ENCODE measurements at regions not wholly inside any gene's neighbourhood (a gene's known extent, or its start where the extent isn't known, plus 50 kb on each side); places are given as distances from the start of the nearest gene placed in this dataset.

GRCh38 chr7:4437916-4438315 is 244.2 kb upstream of the FOXK1 start:
- H3K27ac ChIP-seq (ENCODE audit: extremely low read length, insufficient read depth, low read length), result no peak overlapping the region
- ChIA-PET CTCF (ENCODE audit: low intra/inter-chr PET ratio, low total read pairs) (no interaction called here), POLR2A (no interaction called here)
- H3K4me3 ChIP-seq (replicated peaks in 1 of 3; ENCODE audit: insufficient read depth in 1 of 3, low read depth in 2 of 3, low read length in 3 of 3), result no peak overlapping the region
- H3K4me1 ChIP-seq (ENCODE audit: insufficient read depth, low read length), result peaks cover 18% of the 10 kb centered on the region
- no peak for ATAC-seq
- 0 out of 2 replicates have a peak, but pooled peaks cover 4% of the 10 kb centered on the region for H4K20me1 ChIP-seq (ENCODE audit: insufficient read depth, low read length)
- H3K79me2 ChIP-seq (ENCODE audit: insufficient read depth, low read length), result no peaks in the 10 kb centered on the region
- BruUV-seq (replicated peaks), result no TSS peak
- WGBS (ENCODE audit: low lambda C conversion rate), result 57% methylated on average over 4 of the region's 4 CpGs
- H2AFZ ChIP-seq (ENCODE audit: low read length), result no peak overlapping the region
- no peaks in the 10 kb centered on the region for H3K36me3 ChIP-seq (replicated peaks in 1 of 2; ENCODE audit: control insufficient read depth in 1 of 2, insufficient read depth in 2 of 2, low read length in 2 of 2)
- in situ Hi-C loops (cut with HindIII; ENCODE audit: extremely low pct_ligation_motif_present, low pct_unique_long_range_greater_than_20kb) (no loop called here), intact Hi-C loops (cut with micrococcal nuclease; ENCODE audit: unreplicated experiment) (loop anchor here (5.0 kb wide), 1 partner anchor 194 kb away; no protein-coding TSS in a partner anchor)
- H3K27me3 ChIP-seq (ENCODE audit: control insufficient read depth in 1 of 2, insufficient read depth in 2 of 2, low read length in 2 of 2), result peaks cover 3 to 26% of the 10 kb centered on the region in 2 experiments; a peak in 2 of 5 replicates
- no peak for TF ChIP-seq RXRA (CRISPR knock-in tag; IDR thresholded peaks at IDR 0.05)
- TF ChIP-seq POLR2A (IDR thresholded peaks at IDR 0.05; ENCODE audit: insufficient read depth in 1 of 2, low read depth in 2 of 2, low read length in 2 of 2), result no peak
- TF ChIP-seq ZNF615 (CRISPR knock-in tag; IDR thresholded peaks at IDR 0.05; ENCODE audit: borderline replicate concordance), result no peak
- no peak for TF ChIP-seq ZNF761 (CRISPR knock-in tag; conservative IDR thresholded peaks at IDR 0.05)
- no peak for TF ChIP-seq ONECUT2 (CRISPR knock-in tag; IDR thresholded peaks at IDR 0.05)
- no peak for TF ChIP-seq EEA1 (CRISPR knock-in tag; IDR thresholded peaks at IDR 0.05; ENCODE audit: borderline replicate concordance)
- TF ChIP-seq EED (CRISPR knock-in tag; IDR thresholded peaks at IDR 0.05), result no peak
- TF ChIP-seq SMYD3 (CRISPR knock-in tag; IDR thresholded peaks at IDR 0.05), result no peak
- no peak for TF ChIP-seq RBM22 (optimal IDR thresholded peaks at IDR 0.05; ENCODE audit: low read length)
- no peak for TF ChIP-seq ZMYM4 (CRISPR knock-in tag; IDR thresholded peaks at IDR 0.05)
- no peak for TF ChIP-seq MZF1 (CRISPR knock-in tag; IDR thresholded peaks at IDR 0.05; ENCODE audit: borderline replicate concordance)
- no peak for TF ChIP-seq DNMT1 (CRISPR knock-in tag; IDR thresholded peaks at IDR 0.05)
- no peak for TF ChIP-seq ARID4A (CRISPR knock-in tag; IDR thresholded peaks at IDR 0.05; ENCODE audit: borderline replicate concordance)
- TF ChIP-seq ZNF564 (CRISPR knock-in tag; IDR thresholded peaks at IDR 0.05), result no peak
- no peak for TF ChIP-seq HIC2 (CRISPR knock-in tag; IDR thresholded peaks at IDR 0.05; ENCODE audit: low read depth)
- no peak for TF ChIP-seq SOX13 (IDR thresholded peaks at IDR 0.05)
- TF ChIP-seq SOX13 (CRISPR knock-in tag; conservative IDR thresholded peaks at IDR 0.05 in 1 of 2, IDR thresholded peaks at IDR 0.05 in 1 of 2), result no peak
- TF ChIP-seq ZFAT (CRISPR knock-in tag; conservative IDR thresholded peaks at IDR 0.05), result no peak
- no peak for TF ChIP-seq HOXA5 (CRISPR knock-in tag; IDR thresholded peaks at IDR 0.05)
- TF ChIP-seq SMC3 (IDR thresholded peaks at IDR 0.05; ENCODE audit: low read length), result no peak
- TF ChIP-seq MIXL1 (CRISPR knock-in tag; IDR thresholded peaks at IDR 0.05), result no peak
- H3K9ac ChIP-seq (ENCODE audit: insufficient read depth, low read depth, low read length), result no peak overlapping the region
- H3K4me2 ChIP-seq (ENCODE audit: low read depth, low read length), result no peak overlapping the region
- no peak for DNase-seq (ENCODE audit: low spot score)
- FAIRE-seq, result no peak
- no peaks in the 10 kb centered on the region for H3K9me3 ChIP-seq (ENCODE audit: low read length)

Measured in HepG2 (cell line).